GM18861 (cell line): ENCODE measurements at regions not wholly inside any gene's neighbourhood (a gene's known extent, or its start where the extent isn't known, plus 50 kb on each side); places are given as distances from the start of the nearest gene placed in this dataset.
"Not testable (repeated sequence)": the region's sequence is repeated elsewhere in the genome, so short reads cannot be mapped to it uniquely, and the experiment has no call there.

Source experiments
- ATAC-seq: cut with Tn5 transposase; IDR thresholded peaks from one replicate; pipeline ENCODE4 v1.9.1; 2021; ENCODE audit not compliant: unreplicated experiment

GRCh38 chr9:113739605-113740507 lies 136.3 kb upstream of the ZNF618 start:
- not testable (repeated sequence) for ATAC-seq

DNA sequence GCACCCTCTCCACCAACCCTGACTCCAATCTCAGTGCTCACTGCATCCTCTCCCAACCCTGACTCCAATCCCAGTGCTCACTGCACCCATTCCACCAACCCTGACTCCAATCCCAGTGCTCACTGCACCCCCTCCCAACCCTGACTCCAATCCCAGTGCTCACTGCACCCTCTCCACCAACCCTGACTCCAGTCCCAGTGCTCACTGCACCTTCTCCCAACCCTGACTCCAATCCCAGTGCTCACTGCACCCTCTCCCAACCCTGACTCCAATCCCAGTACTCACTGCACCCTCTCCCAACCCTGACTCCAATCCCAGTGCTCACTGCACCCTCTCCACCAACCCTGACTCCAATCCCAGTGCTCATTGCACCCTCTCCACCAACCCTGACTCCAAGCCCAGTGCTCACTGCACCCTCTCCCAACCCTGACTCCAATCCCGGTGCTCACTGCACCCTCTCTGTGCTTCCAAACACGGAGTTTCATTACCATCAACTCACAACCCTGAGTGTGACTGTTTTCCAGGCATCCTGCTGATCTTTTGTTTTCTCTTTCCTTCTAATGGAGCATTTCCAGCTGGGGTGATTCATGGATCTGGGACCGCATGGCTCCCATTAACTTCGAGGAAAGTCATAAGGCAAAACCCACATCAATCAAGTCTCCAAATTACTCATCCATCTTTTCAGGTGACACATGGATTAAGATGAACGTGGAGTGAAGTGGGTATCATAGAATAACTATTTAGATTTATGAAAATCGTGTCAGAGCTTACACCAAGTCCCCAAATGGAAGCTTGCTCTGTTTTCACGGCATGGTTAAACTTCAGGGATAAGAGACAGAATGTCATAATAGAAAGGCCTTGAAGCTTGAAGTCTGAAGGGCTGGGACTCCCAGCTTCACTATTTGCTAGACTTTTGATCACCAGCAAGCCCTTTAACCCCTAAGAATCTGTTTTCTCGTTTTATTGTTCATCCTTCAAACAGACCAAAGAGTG lies 135.3 kb upstream of the ZNF618 start:
- ATAC-seq = not testable (repeated sequence)

DNA sequence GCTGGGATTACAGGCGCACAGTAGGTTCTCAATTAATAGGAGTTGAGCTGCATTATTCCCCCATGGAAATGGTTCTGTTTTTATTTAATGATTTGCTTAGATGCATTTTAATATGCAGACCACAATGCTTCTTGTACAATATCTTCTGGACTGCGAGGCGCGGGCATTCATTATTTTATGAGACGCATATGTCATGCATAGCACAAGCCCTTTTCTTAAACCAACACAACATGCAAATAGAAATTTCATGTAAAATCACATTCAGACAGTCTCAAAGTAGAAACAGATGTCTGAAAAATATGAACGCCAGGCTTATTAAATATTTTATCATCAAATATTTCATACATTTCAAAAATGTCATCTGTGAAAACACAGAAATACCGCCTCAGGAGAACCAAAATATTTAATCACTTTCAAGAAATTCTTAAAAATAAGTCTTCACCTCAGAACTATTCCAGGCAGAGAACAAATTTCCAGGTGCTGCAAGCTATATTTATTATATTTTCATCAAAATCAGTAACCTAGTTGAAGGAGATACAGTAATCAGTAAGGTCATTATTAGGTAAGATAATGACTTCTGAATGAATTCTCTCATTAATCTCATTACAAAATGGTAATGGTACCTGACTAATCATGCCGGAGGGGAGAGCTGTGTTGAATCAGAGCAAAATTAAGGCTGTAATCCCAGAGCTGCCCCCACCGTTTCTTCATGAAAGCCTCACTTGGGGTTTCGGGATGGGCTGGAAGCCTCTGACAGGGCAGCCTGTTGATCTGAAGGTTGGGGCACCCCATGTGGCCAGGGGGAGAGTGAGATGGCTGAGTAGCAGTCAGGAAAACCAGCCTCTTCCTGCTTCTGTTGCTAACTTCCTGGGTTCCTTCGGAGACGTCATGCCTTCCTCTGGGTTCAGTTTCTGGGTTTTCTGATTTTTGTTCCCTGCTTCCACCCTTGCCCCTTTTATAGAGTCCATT lies 133.9 kb upstream of the ZNF618 start:
- ATAC-seq = no peak

GRCh38 chr9:113742878-113743277 lies 133.2 kb upstream of the ZNF618 start:
- no peak for ATAC-seq

GRCh38 chr9:113746486-113746885 lies 129.6 kb upstream of the ZNF618 start:
- ATAC-seq = no peak

DNA sequence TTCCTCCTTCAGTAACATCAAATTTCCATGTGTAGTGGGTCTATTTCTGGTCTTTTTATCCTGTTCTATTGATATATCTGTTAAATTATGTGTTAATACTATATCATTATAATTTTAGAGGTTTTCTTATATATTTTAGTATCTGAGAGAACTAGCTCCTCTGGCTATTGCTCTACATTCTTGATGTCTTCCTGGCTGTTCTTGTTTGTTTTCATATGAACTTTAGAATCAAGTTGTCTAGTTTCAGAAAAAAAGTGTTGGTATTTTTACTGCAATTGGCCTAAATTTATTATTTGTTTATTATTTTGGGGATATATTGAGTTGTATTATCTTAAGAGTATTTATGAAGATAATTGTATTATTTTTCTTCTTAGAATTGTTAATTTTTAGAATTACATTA lies 128.0 kb upstream of the ZNF618 start:
- no peak for ATAC-seq

DNA sequence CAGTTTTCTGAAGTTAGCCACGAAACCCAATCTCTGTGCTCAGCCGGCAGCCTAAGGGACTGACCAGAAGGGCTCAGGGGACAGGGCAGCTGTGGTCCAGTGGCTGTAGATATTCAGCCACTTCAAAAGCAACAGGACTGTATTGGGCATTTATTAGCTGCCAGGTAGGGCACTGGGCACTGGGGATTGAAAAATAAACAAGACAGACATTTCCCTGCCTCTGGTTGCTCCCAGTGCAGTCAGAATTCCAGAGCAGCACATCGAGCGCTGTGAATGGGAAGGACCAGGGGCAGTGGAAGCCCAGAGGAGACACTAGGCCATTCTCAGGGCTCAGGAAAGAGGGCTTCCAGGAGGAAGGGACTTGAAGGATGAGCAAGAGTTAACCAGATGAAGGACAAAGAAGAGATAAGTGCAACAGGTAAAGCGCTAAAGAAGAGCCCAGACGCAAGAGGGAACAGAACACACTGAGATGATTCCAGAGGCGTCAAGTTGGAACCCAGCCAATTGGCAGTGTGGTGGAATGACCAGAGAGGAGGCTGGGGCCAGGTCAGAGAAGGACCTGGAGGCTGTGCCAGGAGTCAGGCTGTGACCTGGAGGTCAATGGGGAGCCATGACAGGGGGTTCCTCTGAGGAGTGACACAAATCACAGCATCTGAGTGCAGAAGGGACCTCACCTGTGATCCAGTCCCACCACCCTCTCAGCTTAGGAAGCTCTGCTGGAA lies 122.5 kb upstream of the ZNF618 start:
- no peak for ATAC-seq

DNA sequence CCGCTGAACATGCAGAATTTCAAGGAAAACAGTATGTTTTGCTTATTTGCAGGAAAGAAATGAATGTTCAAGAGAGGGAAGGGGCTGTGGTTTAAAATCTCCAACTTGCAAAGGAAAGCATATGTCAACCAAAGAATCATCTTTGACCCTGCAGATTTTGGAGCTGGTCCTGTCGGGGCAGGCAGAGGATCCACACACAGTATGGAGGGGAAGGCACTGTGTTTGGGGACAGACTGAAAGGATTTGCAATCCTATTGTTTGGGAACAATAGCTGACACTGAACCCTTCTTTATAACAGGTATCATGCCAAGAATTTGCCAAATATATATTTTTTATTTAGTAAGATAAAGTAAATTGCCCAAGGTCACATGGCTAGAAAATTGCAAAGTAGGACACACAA lies 121.4 kb upstream of the ZNF618 start:
- no peak for ATAC-seq

GRCh38 chr9:113755433-113755832 lies 120.7 kb upstream of the ZNF618 start:
- no peak for ATAC-seq

- ATAC-seq = no peak
Observed at GRCh38 chr9:113756476-113757192, 119.5 kb upstream of the ZNF618 start.

DNA sequence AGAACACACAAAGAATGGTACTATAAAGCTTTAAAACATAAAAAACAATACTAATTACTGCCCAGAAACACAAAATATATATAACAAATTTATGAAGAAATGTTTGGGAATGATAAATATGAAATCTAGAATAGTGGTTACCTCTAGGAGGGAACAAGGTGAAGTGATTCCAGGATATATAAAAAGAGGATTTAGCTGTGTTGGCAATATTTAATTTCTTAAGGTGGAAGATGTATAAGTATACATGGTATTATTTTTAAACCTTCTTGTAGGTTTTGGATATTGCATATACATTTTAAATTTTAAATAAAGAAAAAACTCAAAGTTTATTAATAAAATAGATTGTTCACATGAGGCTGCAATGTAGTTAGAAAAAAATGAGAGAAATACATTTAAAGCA lies 112.7 kb upstream of the ZNF618 start:
- no peak for ATAC-seq

DNA sequence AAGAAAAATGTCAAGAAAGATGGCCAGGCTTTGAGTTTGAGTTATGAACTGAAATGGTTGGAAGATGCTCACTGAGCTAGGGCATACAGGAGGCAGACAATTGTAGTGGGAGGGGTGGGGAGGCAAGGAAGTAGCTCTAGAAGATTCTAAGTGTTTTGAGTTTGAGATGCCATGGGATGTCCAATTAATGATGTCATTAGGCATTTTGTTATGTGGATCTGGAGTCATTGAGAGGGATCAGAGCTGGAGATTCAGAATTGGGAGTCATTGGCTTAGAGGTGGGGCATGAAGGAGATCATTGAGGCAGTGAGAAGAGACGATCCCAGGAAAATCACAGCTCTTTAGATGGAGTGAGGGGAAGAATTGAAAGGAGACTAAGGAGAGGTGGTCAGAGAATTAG lies 111.5 kb upstream of the ZNF618 start:
- no peak for ATAC-seq

DNA sequence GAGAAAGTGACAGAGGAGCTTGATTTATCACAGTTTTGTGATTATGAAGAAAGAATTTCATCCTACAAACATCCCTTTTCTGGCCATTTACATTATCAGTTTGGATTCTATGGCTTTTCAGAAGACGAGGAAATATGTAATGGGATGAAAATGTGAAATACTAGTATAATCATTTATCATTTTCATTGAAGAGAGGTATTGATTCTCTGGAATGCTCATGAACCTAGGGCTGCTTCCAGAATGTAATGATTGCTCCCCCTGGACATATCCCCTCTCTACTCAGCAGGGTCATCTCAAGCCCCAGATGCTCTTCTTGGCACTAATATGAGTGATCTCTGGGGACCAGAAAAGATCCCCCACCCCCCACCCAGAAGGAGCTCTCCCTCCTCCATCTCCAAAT lies 106.7 kb upstream of the ZNF618 start:
- no peak for ATAC-seq

DNA sequence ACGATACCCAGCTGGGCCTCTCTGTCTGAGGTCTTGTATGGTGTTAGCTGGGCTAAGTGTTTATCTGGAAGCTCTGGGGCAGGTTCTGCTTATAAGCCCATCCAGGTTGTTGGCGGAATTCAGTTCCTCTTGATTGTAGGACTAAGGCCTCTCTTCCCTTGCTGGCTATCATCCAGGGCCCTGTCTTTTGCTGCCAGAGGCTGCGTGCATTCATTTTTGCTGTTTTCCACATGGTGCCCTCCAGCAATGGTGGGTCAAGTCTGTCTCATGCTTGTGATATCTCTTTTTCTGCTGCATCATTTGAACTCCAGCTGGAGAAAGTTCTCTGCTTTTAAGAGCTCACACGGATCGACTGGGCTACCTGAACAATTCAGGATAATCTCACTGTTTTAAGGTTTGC lies 105.7 kb upstream of the ZNF618 start:
- ATAC-seq = no peak

DNA sequence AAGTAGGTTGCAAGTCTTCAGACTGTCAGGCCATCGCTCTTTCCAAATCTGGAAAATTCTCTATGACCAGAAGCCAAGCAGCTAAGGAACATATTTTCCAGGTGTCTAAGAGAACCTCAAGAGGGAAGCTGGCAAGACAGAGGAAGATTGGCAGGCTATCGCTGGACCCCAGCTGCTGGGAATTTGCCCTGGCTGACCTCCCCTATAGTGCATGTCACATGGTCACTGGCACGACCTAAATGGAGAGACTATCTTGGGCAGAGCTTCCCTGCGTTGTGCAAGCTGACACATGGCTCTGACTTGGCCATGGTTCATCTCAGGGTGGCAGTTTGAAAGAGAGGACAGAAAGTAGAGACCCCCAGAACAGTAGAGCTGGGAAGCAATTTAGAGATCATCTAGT lies 104.9 kb upstream of the ZNF618 start:
- no peak for ATAC-seq

- no peak for ATAC-seq
Observed at GRCh38 chr9:113772121-113772810, 103.8 kb upstream of the ZNF618 start.

DNA sequence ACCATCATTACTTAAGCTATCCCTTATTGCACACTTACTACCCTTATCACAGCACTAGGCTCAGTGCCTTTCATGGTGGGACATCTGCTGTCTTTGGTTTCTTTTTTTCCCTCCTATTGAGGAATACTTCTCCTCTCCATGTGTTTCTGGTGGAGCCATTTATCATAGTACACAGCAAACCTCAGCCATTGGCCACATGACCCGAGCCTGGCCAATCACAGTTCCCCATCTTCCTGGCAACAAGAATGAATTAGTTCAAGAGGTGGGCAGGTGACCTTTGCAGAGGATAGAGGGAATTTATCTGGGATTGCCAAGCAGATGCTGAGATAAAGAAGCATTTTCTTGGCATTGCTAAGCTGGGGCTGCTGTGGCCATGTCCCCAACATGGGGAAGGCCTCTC lies 101.1 kb upstream of the ZNF618 start:
- ATAC-seq = no peak

DNA sequence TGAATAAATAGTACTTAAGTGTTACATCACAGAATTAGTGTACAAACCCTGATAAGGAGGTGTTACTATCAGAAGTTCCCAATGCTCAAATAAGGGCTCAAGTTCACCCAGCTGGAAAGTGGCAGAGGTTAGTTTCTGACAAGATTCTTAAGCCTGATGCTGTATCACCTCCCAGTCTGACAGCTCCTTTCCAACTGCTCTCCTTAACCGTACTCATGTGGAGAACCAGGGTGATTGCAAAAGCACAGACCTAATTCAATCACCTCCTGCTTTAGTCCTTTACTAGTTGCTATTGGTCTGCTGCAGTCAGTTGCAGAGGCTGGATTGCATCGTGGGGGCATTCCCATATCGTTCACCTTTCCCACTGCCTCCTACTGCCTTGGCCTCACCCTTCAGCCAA lies 100.4 kb upstream of the ZNF618 start:
- no peak for ATAC-seq

DNA sequence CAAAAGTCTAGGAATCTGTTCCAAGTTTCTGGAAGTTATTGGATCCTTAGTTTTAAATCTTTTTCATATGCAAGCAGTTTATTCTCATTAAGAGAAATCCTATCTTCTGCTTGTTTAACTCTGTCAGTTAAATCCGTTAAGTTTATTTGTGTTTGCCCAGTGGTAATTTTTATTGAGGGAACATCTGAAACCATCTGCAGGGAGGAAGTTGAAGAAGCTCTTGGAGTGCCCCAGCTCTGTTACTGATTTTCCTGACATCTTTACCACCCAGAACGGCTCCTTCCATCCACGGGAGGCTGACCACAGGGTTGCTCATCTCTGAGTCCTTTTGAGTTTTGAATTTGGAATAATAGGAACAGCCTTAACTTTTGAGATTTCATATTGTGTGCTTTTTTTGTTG lies 99.9 kb upstream of the ZNF618 start:
- ATAC-seq = no peak
